Adrenal gland (tissue), 9 donors: ENCODE measurements at regions not wholly inside any gene's neighbourhood (a gene's known extent, or its start where the extent isn't known, plus 50 kb on each side); places are given as distances from the start of the nearest gene placed in this dataset.

Experiments
- DNase-seq, 7 donors: peaks; one replicate each; pipeline ENCODE4 v3.0.0-alpha.2; 2019 to 2020
- H3K27ac ChIP-seq, 5 donors: fragments of 200-600 bp; sonication (generic) in 4 of 5; 1 replicate in 3 of 5; 2 replicates in 2 of 5; pipeline versions ENCODE4 v1.5.1 to v1.8.0; 2016 to 2020; ENCODE audit warnings: mild to moderate bottlenecking in 1 of 5
- H3K27me3 ChIP-seq: fragments of 200-600 bp; 2 replicates; pipeline ENCODE4 v1.8.0; 2021
- H3K36me3 ChIP-seq, 2 donors: fragments of 200-600 bp; replicated peaks in 1 of 2; 1 replicate in 1 of 2; 2 replicates in 1 of 2; pipeline versions ENCODE4 v1.5.1 to v1.8.0; 2018 to 2022
- H3K4me1 ChIP-seq, 2 donors: fragments of 200-600 bp; replicated peaks in 1 of 2; 1 replicate in 1 of 2; 2 replicates in 1 of 2; pipeline versions ENCODE4 v1.5.1 to v1.8.0; 2018 to 2021
- H3K4me3 ChIP-seq, 4 donors: fragments of 200-600 bp; sonication (generic) in 3 of 4; one replicate each; pipeline ENCODE4 v1.5.1; 2016 to 2018
- H3K9me3 ChIP-seq, 3 donors: fragments of 200-600 bp; sonication (generic) in 1 of 3; replicated peaks in 1 of 3; 1 replicate in 2 of 3; 2 replicates in 1 of 3; pipeline versions ENCODE4 v1.5.1 to v1.8.0; 2016 to 2021
- POLR2A ChIP-seq, 2 donors: fragments of 450-650 bp; IDR thresholded peaks; one replicate each; pipeline ENCODE4 v1.6.1; 2017; ENCODE audit warnings: antibody characterized with exemption in 2 of 2, mild to moderate bottlenecking in 2 of 2, moderate library complexity in 1 of 2
- WGBS, 4 donors: extraction: QIAGEN DNeasy Blood & Tissue Kit in 2 of 4; methylation state at CpG; one replicate each; pipeline versions ENCODE4 v1.1.5 to v1.1.7; 2013 to 2017; 5-methylcytosine and 5-hydroxymethylcytosine counted together
- intact Hi-C, 2 donors: fragments of 100-400 bp; cut with DNase I; formaldehyde crosslinking; loops; one replicate each; pipeline versions ENCODE4 v1.14.1 to v1.15.0; 2022 to 2023
- TF ChIP-seq, protein P1 (sequence below), 6 experiments: fragments of 450-650 bp in 4 of 6; fragments of 200-600 bp in 2 of 6; sonication (generic) in 1 of 6; IDR thresholded peaks; 1 replicate in 5 of 6; 2 replicates in 1 of 6; pipeline versions ENCODE4 v1.5.1 to v1.8.0; 2016 to 2021; ENCODE audit warnings: antibody characterized with exemption in 6 of 6, mild to moderate bottlenecking in 2 of 6, moderate library complexity in 1 of 6
- donor health status: healthy with polysubstance abuse.
- donor health status: Bipolar disorder and iron deficiency.
- donor health status: DM: yes; HTN: yes; CAD: no.
- donor health status: DM: no; HTN: no; CAD: no.
- donor health status: DM: no; HTN: no; CAD: no.

GRCh38 chr10:90986870-90987269, 66.0 kb upstream of the ANKRD1 start:
- H3K27me3 ChIP-seq = no peaks in the 10 kb centered on the region
- TF ChIP-seq POLR2A (IDR thresholded peaks at IDR 0.05) = no peak
- TF ChIP-seq, protein P1, sequence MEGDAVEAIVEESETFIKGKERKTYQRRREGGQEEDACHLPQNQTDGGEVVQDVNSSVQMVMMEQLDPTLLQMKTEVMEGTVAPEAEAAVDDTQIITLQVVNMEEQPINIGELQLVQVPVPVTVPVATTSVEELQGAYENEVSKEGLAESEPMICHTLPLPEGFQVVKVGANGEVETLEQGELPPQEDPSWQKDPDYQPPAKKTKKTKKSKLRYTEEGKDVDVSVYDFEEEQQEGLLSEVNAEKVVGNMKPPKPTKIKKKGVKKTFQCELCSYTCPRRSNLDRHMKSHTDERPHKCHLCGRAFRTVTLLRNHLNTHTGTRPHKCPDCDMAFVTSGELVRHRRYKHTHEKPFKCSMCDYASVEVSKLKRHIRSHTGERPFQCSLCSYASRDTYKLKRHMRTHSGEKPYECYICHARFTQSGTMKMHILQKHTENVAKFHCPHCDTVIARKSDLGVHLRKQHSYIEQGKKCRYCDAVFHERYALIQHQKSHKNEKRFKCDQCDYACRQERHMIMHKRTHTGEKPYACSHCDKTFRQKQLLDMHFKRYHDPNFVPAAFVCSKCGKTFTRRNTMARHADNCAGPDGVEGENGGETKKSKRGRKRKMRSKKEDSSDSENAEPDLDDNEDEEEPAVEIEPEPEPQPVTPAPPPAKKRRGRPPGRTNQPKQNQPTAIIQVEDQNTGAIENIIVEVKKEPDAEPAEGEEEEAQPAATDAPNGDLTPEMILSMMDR (IDR thresholded peaks at IDR 0.05) = no peak
- no peak overlapping the region for H3K27ac ChIP-seq
- DNase-seq = no peak
- intact Hi-C loops = no loop called here
- WGBS, 4 donors = 86 to 93% (median 90%) methylated on average over 2 of the region's 2 CpGs
- H3K4me1 ChIP-seq = no peaks in the 10 kb centered on the region
- H3K36me3 ChIP-seq = no peaks in the 10 kb centered on the region
- no peak overlapping the region for H3K4me3 ChIP-seq
- no peaks in the 10 kb centered on the region for H3K9me3 ChIP-seq

DNA sequence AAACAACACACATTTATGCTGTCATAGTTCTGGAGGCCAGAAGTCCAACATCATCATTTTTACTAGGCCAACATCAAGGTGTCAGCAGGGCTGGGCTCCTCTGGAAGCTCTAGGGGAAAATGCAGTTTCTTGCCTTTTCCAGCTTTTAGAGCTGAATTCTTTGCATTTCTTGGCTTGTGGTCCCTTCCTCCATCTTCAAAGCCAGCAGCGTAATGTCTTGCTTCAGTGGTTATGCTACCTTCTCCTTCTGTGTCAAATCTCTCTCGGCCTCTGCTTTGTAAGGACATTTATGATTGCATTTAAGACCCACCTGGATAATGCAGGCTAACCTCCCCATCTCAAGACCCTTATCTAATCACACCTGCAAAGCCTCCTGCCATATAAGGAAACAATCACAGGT, 66.5 kb upstream of the ANKRD1 start:
- Histone ChIP-seq H3K36me3 (no peaks in the 10 kb centered on the region), H3K4me1 (no peaks in the 10 kb centered on the region), H3K27me3 (no peaks in the 10 kb centered on the region), H3K9me3 (no peaks in the 10 kb centered on the region), H3K4me3 (no peak overlapping the region), H3K27ac (no peak overlapping the region)
- no peak for DNase-seq
- intact Hi-C loops = no loop called here
- TF ChIP-seq, protein P1 (IDR thresholded peaks at IDR 0.05) = no peak
- TF ChIP-seq POLR2A (IDR thresholded peaks at IDR 0.05) = no peak
- 89 to 100% (median 93%) methylated on average over 2 of the region's 2 CpGs for WGBS, 4 donors

DNA sequence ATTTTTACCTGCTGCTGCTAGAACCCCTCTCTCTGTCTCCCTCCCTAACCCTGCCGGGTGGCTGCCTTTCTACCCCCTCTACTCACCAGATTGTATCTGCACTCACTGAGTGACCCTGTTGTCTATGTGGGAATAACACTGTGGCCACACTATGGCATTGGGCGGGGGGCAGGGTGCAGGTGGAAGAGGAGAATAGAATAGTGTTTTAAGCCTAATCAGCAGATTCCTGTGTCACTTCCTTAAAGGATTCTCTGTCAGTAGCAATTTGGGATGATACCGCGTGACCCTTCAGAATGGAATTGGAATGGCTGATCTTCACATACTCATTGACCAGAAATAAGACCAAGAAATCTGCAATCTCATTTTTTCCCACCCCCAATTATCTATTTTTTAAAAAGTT, 67.1 kb upstream of the ANKRD1 start:
- DNase-seq = no peak
- H3K4me1 ChIP-seq = no peaks in the 10 kb centered on the region
- H3K9me3 ChIP-seq = peaks cover 0 to 1% (median 0%) of the 10 kb centered on the region in 3 donors
- H3K27me3 ChIP-seq = no peaks in the 10 kb centered on the region
- WGBS, 4 donors = 93 to 100% (median 98%) methylated on average over 4 of the region's 4 CpGs
- H3K36me3 ChIP-seq = no peaks in the 10 kb centered on the region
- no peak overlapping the region for H3K4me3 ChIP-seq
- no peak overlapping the region for H3K27ac ChIP-seq
- TF ChIP-seq, protein P1 (IDR thresholded peaks at IDR 0.05) = no peak
- TF ChIP-seq POLR2A (IDR thresholded peaks at IDR 0.05) = no peak
- intact Hi-C loops = no loop called here

- Histone ChIP-seq H3K27me3 (no peaks in the 10 kb centered on the region), H3K36me3 (no peaks in the 10 kb centered on the region), H3K4me3 (no peak overlapping the region), H3K27ac (no peak overlapping the region), H3K9me3 (peaks cover 0 to 8% (median 0%) of the 10 kb centered on the region in 3 donors), H3K4me1 (no peaks in the 10 kb centered on the region)
- DNase-seq = no peak
- TF ChIP-seq POLR2A (IDR thresholded peaks at IDR 0.05) = no peak
- TF ChIP-seq, protein P1 (IDR thresholded peaks at IDR 0.05) = no peak
- 55 to 72% (median 66%) methylated on average over 5 of the region's 5 CpGs for WGBS, 4 donors
- intact Hi-C loops = no loop called here
Observed at GRCh38 chr10:90988802-90989201, 67.9 kb upstream of the ANKRD1 start.
